B cell (primary cell): ENCODE measurements at regions not wholly inside any gene's neighbourhood (a gene's known extent, or its start where the extent isn't known, plus 50 kb on each side); places are given as distances from the start of the nearest gene placed in this dataset.

ENCODE experiments used
- CTCF ChIP-seq: fragments of 200-600 bp; IDR thresholded peaks from one replicate; pipeline ENCODE4 v1.8.0; 2022; ENCODE audit warnings: antibody characterized with exemption, mild to moderate bottlenecking
- EZH2 ChIP-seq: IDR thresholded peaks from 2 replicates; pipeline ENCODE4 v1.6.1; 2012; ENCODE audit warnings: borderline replicate concordance, low read depth, mild to moderate bottlenecking, moderate library complexity, low read length; ENCODE audit not compliant: insufficient read depth, poor library complexity, severe bottlenecking

DNA sequence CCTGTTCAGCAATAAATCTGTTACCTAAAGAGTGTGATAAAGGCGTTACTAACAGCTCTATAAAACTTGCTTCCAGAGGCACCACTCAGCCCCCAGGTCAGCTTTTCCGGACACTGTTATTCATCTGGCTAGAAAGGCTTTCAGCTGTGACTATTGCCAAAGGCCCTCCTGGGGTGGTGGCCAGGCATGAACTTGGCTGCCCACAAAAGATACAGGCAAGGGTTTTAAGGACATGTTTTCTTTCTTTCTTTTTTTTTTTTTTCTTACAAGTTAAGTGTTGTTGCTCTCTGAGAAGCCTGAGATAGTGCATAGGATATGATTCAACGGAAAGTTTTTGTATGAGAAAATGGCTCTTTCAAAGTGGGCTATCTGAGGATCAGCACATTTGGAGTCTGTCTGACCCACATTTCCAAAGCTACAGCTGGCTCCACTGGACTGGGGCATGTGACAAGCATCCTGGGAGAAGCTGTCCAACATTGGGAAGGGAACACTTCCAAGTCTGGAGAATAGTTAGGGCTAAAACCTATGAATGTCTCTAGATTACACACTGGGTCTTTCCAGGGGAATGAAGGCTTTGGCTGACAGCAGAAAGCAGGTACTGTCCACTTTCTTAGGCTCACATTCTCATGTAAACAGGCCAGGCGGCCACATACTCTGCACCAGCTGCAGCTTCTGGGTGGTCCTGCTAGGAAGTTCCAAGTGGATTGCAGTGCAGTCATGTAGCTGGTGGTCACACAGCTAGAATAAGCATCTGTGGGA, 639.7 kb downstream of the LMO4 start:
- TF ChIP-seq EZH2: no peak
- TF ChIP-seq CTCF: no peak
